GM20431 (cell line): ENCODE measurements at regions not wholly inside any gene's neighbourhood (a gene's known extent, or its start where the extent isn't known, plus 50 kb on each side); places are given as distances from the start of the nearest gene placed in this dataset.

ENCODE experiments used
- in situ Hi-C: fragments of 300-500 bp; cut with MseI, MboI; formaldehyde crosslinking; loops from one replicate; pipeline ENCODE4 v1.15.0; 2020; ENCODE audit warnings: low sequenced_read_pairs; ENCODE audit not compliant: unreplicated experiment

GRCh38 chr17:12510535-12510934 lies 155.2 kb upstream of the MYOCD start:
- in situ Hi-C loops = no loop called here

GRCh38 chr17:12512694-12513355 lies 152.9 kb upstream of the MYOCD start:
- in situ Hi-C loops = no loop called here

- in situ Hi-C loops = no loop called here
Measured at GRCh38 chr17:12514596-12514995, 151.1 kb upstream of the MYOCD start.

- in situ Hi-C loops = no loop called here
Measured at GRCh38 chr17:12519956-12520594, 145.6 kb upstream of the MYOCD start.

DNA sequence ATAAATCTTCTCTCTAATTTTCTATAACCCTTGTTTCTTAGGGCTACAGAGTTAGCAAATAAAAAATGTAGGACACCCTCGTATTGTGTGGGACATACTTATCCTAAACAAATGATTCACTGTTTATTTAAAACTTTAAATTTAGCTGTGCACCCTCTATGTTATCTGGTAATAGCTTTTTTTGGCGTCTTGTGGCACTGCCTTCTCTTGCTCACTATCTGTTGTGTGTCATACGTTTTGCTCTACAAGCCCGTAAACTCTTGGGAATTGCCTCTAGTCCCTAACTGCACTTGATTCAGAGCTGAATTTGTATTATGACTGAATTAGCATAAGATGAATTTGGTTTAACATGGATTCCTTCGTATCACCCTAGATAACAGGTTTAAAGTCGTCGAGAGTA lies 144.3 kb upstream of the MYOCD start:
- in situ Hi-C loops = no loop called here

DNA sequence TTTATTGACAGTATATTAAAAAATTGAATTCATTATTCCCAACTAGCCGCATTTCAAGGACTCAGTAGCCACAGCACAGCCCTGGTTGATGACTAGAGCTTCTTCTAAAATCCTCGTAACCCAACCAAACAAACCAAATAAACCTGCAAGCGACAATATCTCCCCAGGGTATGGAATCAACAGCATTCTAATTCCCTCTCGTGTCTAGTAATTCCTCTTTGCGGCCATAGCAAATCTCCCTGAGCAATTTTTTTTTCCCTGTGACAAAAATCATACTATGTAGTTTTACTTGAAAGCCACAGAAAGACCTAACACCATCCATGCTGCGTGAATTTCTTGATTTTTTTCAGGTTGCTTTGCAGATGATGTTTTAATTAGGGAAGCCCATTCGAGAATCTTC lies 143.4 kb upstream of the MYOCD start:
- in situ Hi-C loops = no loop called here

- in situ Hi-C loops = no loop called here
Measured at GRCh38 chr17:12522743-12523183, 142.9 kb upstream of the MYOCD start.

DNA sequence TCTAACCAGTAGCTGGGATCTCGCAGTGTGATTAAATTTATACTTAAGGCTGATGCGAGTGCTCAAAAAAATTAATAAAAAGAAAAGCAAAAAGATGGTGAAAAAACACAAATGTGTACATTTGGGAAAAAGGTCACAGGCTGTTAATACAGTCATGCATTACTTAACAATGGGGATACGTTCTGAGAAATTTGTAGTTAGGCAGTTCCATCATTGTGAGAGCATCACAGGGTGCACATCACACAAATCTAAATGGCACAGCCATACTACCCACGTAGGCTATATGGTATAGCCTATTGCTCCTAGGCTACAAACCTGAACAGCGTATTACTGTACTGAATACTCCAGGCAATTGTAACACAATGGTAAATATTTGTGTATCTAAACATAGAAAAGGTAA lies 142.4 kb upstream of the MYOCD start:
- in situ Hi-C loops = no loop called here

DNA sequence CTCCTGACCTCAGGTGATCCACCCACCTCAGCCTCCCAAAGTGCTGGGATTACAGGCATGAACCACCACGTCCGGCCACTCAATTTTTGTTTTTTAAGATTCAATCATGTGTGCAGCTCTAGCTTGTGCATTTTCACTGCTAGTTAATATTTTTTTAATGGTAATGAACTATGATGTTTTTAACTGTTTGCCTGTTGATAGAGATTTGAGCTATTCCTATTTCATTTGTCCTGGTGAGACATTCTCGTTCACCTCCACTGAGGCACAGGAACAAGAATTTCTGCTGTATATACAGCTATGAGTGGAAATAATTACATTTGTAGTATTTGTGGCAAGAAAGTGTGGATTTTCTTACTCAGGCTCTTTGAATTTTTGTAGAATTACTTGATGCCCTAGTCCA lies 137.7 kb upstream of the MYOCD start:
- in situ Hi-C loops = no loop called here

DNA sequence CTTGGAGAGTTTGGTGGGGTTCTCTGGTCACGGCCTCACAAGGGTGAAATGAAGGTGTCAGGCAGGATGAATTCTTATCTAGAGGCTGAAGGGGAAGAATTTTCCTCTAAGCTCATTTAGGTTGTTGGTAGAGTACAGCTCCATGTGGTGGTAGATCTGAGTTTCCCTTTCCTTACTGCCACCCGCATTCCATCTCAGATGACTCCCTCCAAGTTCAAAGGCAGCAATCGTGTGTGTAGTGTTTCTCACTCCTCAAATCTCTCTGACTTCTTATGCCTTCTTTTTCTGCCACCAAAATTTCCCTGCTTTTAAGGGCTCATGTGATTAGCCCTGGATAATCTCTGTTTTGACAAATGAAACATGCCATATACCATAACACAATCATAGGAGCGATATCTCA lies 135.5 kb upstream of the MYOCD start:
- in situ Hi-C loops = no loop called here

DNA sequence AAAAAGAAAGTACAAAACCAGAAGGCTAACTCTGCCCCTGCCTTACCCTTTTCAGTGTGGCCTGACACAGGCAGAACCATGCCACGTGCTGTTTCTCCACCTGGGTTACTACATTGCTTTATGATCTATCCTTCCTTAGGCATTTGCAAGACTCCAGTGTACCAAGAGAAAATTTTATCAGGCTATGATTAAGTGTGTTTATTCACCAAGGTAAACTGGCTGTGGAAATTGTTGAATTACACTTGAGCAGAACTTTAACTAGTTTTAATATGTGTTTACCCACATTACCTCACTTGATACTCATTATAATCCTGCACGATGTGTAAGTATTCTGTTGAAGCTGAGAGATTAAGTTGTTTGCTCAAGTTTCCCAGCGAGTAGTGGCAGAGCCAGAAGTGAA lies 129.7 kb upstream of the MYOCD start:
- in situ Hi-C loops = no loop called here

GRCh38 chr17:12536472-12536871 lies 129.2 kb upstream of the MYOCD start:
- in situ Hi-C loops = no loop called here

GRCh38 chr17:12537436-12537835 lies 128.3 kb upstream of the MYOCD start:
- in situ Hi-C loops = no loop called here

GRCh38 chr17:12538003-12538402 lies 127.7 kb upstream of the MYOCD start:
- in situ Hi-C loops = no loop called here

DNA sequence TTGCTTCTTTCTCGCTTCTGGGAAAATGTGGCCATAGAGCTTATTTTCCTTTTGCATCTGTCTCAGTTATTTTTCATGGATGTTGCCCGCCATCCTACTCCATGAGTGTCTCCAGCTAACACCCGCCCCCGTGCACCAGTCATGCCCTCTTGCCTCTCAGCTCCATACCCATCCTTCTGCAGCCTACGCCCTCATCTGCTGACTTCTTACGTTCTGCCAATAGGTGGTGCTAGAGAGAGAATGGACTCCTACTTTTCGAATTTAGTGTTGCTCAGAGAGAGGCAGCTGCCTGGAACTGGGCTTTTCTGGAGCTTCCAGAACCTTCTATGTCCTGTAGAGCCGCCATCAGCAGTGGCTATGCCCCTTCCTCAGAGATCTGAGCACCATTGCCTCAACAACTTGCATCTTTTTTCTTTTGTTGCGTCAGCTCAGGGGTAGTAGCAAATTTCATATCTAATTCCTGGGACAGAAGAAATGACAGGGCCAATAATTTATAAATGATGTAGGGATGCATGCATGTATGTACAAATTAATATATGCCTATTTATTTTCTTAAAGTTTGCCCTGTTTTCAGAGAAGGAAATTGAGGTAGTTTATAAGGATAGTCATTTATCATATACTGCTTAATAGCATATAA lies 119.7 kb upstream of the MYOCD start:
- in situ Hi-C loops = no loop called here

GRCh38 chr17:12546983-12547382 lies 118.7 kb upstream of the MYOCD start:
- in situ Hi-C loops = no loop called here

GRCh38 chr17:12547831-12548230 lies 117.9 kb upstream of the MYOCD start:
- in situ Hi-C loops = no loop called here

- in situ Hi-C loops = no loop called here
Measured at GRCh38 chr17:12548558-12548957, 117.1 kb upstream of the MYOCD start.

DNA sequence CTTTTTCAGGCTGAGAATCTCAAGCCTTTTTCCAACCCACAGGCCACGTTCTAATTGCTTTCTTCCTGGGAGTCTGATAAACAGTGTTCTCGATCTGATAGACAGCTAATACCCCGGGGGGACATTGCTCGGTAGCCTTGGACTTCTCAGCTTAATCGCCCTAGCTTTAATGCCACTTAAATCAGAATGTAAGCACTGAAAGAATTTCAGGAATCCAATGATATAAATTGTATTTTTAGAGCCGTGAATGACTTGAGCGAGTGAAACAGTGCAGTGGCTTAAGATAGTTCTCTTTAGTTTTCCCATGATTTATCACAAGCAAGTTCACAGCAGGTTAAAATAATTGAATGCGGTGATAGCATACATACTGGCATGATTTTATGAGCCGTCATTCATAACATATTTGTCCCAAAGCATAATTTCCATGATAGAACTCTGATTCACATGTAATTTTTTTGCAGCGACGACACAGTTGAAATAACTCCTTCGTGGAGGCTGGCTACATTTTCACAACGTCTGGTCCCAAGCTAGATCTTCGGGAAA lies 116.1 kb upstream of the MYOCD start:
- in situ Hi-C loops = no loop called here

DNA sequence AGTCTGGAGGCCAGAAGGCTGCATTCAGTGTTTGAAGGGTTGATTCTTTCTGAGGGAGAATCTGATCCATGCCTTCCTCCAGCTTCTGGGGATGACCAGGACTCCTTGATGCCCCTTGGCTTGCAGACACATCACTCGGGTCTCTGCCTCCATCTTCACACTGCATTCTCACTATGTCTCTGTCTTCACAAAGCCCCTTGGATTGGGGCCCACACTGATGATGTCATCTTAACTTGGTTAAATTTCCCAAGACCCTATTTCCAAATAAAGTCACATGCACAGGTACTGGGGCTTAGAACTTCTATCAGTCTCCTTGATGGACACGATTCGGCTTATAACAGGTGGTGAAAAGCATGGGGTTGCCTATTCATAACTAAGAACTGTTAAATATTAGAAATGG lies 112.1 kb upstream of the MYOCD start:
- in situ Hi-C loops = no loop called here

- in situ Hi-C loops = no loop called here
Measured at GRCh38 chr17:12554251-12554650, 111.4 kb upstream of the MYOCD start.
